IMR-90 (cell line): ENCODE measurements at regions not wholly inside any gene's neighbourhood (a gene's known extent, or its start where the extent isn't known, plus 50 kb on each side); places are given as distances from the start of the nearest gene placed in this dataset.

Experiments used
- ATAC-seq: fragments of 200-7000 bp; cut with Tn5 transposase; 2 replicates; pipeline ENCODE4 v1.9.1; 2020; ENCODE audit warnings: low read depth, mild to moderate bottlenecking, moderate library complexity
- BruUV-seq: library from RNA; stranded (reverse); fragments of 400-500 nt; replicated peaks from 2 replicates; lab custom pipeline; 2021; lab: Mats Ljungman, UMichigan
- CTCF ChIA-PET: fragments of 300-600 bp; formaldehyde crosslinking; extraction: SDS; loops from one replicate; lab custom pipeline; 2021; ENCODE audit warnings: antibody characterized with exemption; lab: Yijun Ruan, JAX
- POLR2A ChIA-PET: fragments of 300-600 bp; sonication (Branson Sonifier 250); formaldehyde crosslinking; loops from one replicate; lab custom pipeline; 2022; ENCODE audit warnings: antibody characterized with exemption; ENCODE audit not compliant: unreplicated experiment; lab: Charles Lee
- DNase-seq: peaks from one replicate; pipeline ENCODE4 v3.0.0; 2013
- H2AFZ ChIP-seq: replicated peaks from 2 replicates; pipeline ENCODE3; 2013; ENCODE audit warnings: low read length, mild to moderate bottlenecking; ENCODE audit not compliant: poor library complexity
- H2AK5ac ChIP-seq: 2 replicates; pipeline ENCODE4 v1.6.1; 2013; ENCODE audit warnings: low read depth, low read length, inconsistent platforms
- H2AK9ac ChIP-seq: replicated peaks from 2 replicates; pipeline ENCODE3; 2013; ENCODE audit warnings: mild to moderate bottlenecking, low read depth, low read length, moderate library complexity; ENCODE audit not compliant: poor library complexity
- H2BK120ac ChIP-seq: 2 replicates; pipeline ENCODE4 v1.6.1; 2013; ENCODE audit warnings: low read depth, low read length, inconsistent platforms
- H2BK15ac ChIP-seq: 3 replicates; pipeline ENCODE4 v1.6.1; 2013; ENCODE audit warnings: low read depth, low read length, inconsistent platforms
- H2BK20ac ChIP-seq: 2 replicates; pipeline ENCODE4 v1.6.1; 2013; ENCODE audit warnings: low read depth, mild to moderate bottlenecking, inconsistent platforms, low read length, moderate library complexity
- H2BK5ac ChIP-seq: 2 replicates; pipeline ENCODE4 v1.6.1; 2013; ENCODE audit warnings: mild to moderate bottlenecking, low read depth, low read length, inconsistent platforms; ENCODE audit not compliant: poor library complexity, severe bottlenecking
- H3K14ac ChIP-seq: replicated peaks from 2 replicates; pipeline ENCODE4 v1.6.1; 2013; ENCODE audit warnings: low read depth, low read length, inconsistent platforms
- H3K18ac ChIP-seq: 2 replicates; pipeline ENCODE4 v1.6.1; 2013; ENCODE audit warnings: low read depth, low read length, control low read depth
- H3K23ac ChIP-seq: 2 replicates; pipeline ENCODE4 v1.6.1; 2013; ENCODE audit warnings: low read depth, low read length, inconsistent platforms
- H3K27ac ChIP-seq: 2 replicates; pipeline ENCODE4 v1.5.1; 2013; ENCODE audit warnings: mild to moderate bottlenecking, control low read depth, low read length; ENCODE audit not compliant: insufficient read depth
- H3K27me3 ChIP-seq: 2 replicates; pipeline ENCODE4 v1.6.1; 2013; ENCODE audit warnings: low read length; ENCODE audit not compliant: control insufficient read depth, insufficient read depth
- H3K36me3 ChIP-seq: 2 replicates; pipeline ENCODE4 v1.6.1; 2013; ENCODE audit warnings: low read length, mixed read lengths; ENCODE audit not compliant: control insufficient read depth, insufficient read depth
- H3K4ac ChIP-seq: 2 replicates; pipeline ENCODE4 v1.6.1; 2013; ENCODE audit warnings: low read depth, low read length, inconsistent platforms
- H3K4me1 ChIP-seq: 2 replicates; pipeline ENCODE4 v1.6.1; 2013; ENCODE audit warnings: low read length, mixed read lengths; ENCODE audit not compliant: control insufficient read depth, insufficient read depth
- H3K4me2 ChIP-seq: 2 replicates; pipeline ENCODE4 v1.6.1; 2013; ENCODE audit warnings: low read depth, mild to moderate bottlenecking, control low read depth, low read length, moderate library complexity
- H3K4me3 ChIP-seq: 2 replicates; pipeline ENCODE4 v1.5.1; 2013; ENCODE audit warnings: low read depth, mild to moderate bottlenecking, control low read depth, low read length, moderate library complexity; ENCODE audit not compliant: insufficient read depth
- H3K56ac ChIP-seq: 2 replicates; pipeline ENCODE4 v1.6.1; 2013; ENCODE audit warnings: low read length, inconsistent platforms; ENCODE audit not compliant: insufficient read depth; ENCODE audit errors: extremely low read depth
- H3K79me1 ChIP-seq, 2 experiments: 2 replicates each; pipeline ENCODE4 v1.6.1; 2013; ENCODE audit warnings: low read length in 2 of 2, inconsistent platforms in 1 of 2, low read depth in 1 of 2
- H3K9ac ChIP-seq: 2 replicates; pipeline ENCODE4 v1.6.1; 2013; ENCODE audit warnings: low read depth, low read length, control low read depth
- H3K9me1 ChIP-seq: 2 replicates; pipeline ENCODE4 v1.6.1; 2013; ENCODE audit warnings: low read length, inconsistent platforms; ENCODE audit not compliant: insufficient read depth
- H3K9me3 ChIP-seq: 2 replicates; pipeline ENCODE4 v1.6.1; 2013; ENCODE audit warnings: low read length; ENCODE audit not compliant: control insufficient read depth, insufficient read depth
- H4K20me1 ChIP-seq: 2 replicates; pipeline ENCODE4 v1.6.1; 2013; ENCODE audit warnings: low read length, inconsistent platforms; ENCODE audit not compliant: insufficient read depth
- H4K5ac ChIP-seq: 2 replicates; pipeline ENCODE4 v1.6.1; 2013; ENCODE audit warnings: mild to moderate bottlenecking, low read depth, low read length, control low read depth
- H4K8ac ChIP-seq, 2 experiments: 2 replicates each; pipeline ENCODE4 v1.6.1; 2013; ENCODE audit warnings: low read depth in 2 of 2, low read length in 2 of 2, control low read depth in 1 of 2, inconsistent platforms in 1 of 2
- H4K91ac ChIP-seq: 2 replicates; pipeline ENCODE4 v1.6.1; 2013; ENCODE audit warnings: low read depth, low read length, inconsistent platforms; ENCODE audit not compliant: insufficient read depth
- BHLHE40 ChIP-seq: fragments of 150-350 bp; IDR thresholded peaks from 2 replicates; pipeline ENCODE4 v1.6.1; 2016; ENCODE audit warnings: mild to moderate bottlenecking, low read depth, low read length
- CEBPB ChIP-seq: IDR thresholded peaks from 2 replicates; pipeline ENCODE4 v1.6.1; 2012; ENCODE audit warnings: low read depth, low read length, improper control_type of control experiment
- CHD1 ChIP-seq: IDR thresholded peaks from 2 replicates; pipeline ENCODE4 v1.6.1; 2012; ENCODE audit warnings: low read depth, low read length, improper control_type of control experiment
- FOS ChIP-seq: fragments of 150-350 bp; IDR thresholded peaks from 2 replicates; pipeline ENCODE4 v1.6.1; 2016; ENCODE audit warnings: low read depth, low read length
- MAFK ChIP-seq: IDR thresholded peaks from 2 replicates; pipeline ENCODE4 v1.6.1; 2012; ENCODE audit warnings: low read depth, low read length, improper control_type of control experiment
- MAZ ChIP-seq: IDR thresholded peaks from 2 replicates; pipeline ENCODE4 v1.6.1; 2012; ENCODE audit warnings: low read depth, mild to moderate bottlenecking, low read length, improper control_type of control experiment, moderate library complexity, borderline replicate concordance
- MXI1 ChIP-seq: IDR thresholded peaks from 2 replicates; pipeline ENCODE4 v1.6.1; 2012; ENCODE audit warnings: low read depth, mild to moderate bottlenecking, low read length, moderate library complexity, borderline replicate concordance
- NFE2L2 ChIP-seq: fragments of 150-350 bp; IDR thresholded peaks from 2 replicates; pipeline ENCODE4 v1.6.1; 2016; ENCODE audit warnings: low read depth, mild to moderate bottlenecking, low read length
- POLR2A ChIP-seq: IDR thresholded peaks from 2 replicates; pipeline ENCODE4 v1.6.1; 2012; ENCODE audit warnings: mild to moderate bottlenecking, low read depth, low read length
- RAD21 ChIP-seq: IDR thresholded peaks from 2 replicates; pipeline ENCODE4 v1.6.1; 2012; ENCODE audit warnings: low read length, improper control_type of control experiment
- RCOR1 ChIP-seq: IDR thresholded peaks from 2 replicates; pipeline ENCODE4 v1.6.1; 2012; ENCODE audit warnings: mild to moderate bottlenecking, low read length, improper control_type of control experiment; ENCODE audit not compliant: insufficient replicate concordance
- RFX5 ChIP-seq: IDR thresholded peaks from 2 replicates; pipeline ENCODE4 v1.8.0; 2012; ENCODE audit warnings: low read depth, mild to moderate bottlenecking, low read length, moderate library complexity
- SMC3 ChIP-seq: fragments of 150-350 bp; IDR thresholded peaks from 2 replicates; pipeline ENCODE4 v1.6.1; 2016; ENCODE audit warnings: low read depth, mild to moderate bottlenecking, antibody characterized with exemption, low read length, moderate library complexity
- WGBS, 2 experiments: methylation state at CpG; one replicate each; pipeline versions ENCODE4 v1.1.5 to v1.1.7; 2013; ENCODE audit warnings: missing lambda C conversion rate in 2 of 2; ENCODE audit not compliant: insufficient read length in 1 of 2; ENCODE audit errors: extremely low coverage in 2 of 2; 5-methylcytosine and 5-hydroxymethylcytosine counted together
- dilution Hi-C: fragments of 300-500 bp; cut with HindIII; formaldehyde crosslinking; loops from one replicate; pipeline ENCODE4 v1.14.3; 2018; ENCODE audit warnings: low sequenced_read_pairs; ENCODE audit not compliant: unreplicated experiment
- in situ Hi-C: fragments of 300-500 bp; cut with MboI; formaldehyde crosslinking; loops from 3 replicates; pipeline ENCODE4 v1.14.3; 2019; ENCODE audit warnings: low sequenced_read_pairs, inconsistent platforms, mixed read lengths
- intact Hi-C: fragments of 100-400 bp; cut with micrococcal nuclease; formaldehyde crosslinking; loops from 2 replicates; pipeline ENCODE4 v1.10.0; 2022
- TF ChIP-seq, protein P1 (sequence below): conservative IDR thresholded peaks from 2 replicates; pipeline ENCODE4 v1.5.1; 2012; ENCODE audit warnings: mild to moderate bottlenecking, low read depth, low read length, improper control_type of control experiment
- TF ChIP-seq, protein P2 (sequence below): fragments of 150-350 bp; IDR thresholded peaks from 2 replicates; pipeline ENCODE4 v1.6.1; 2017; ENCODE audit warnings: mild to moderate bottlenecking, antibody characterized with exemption, low read length, low read depth
- TF ChIP-seq, protein P3 (sequence below): fragments of 150-350 bp; IDR thresholded peaks from 2 replicates; pipeline ENCODE4 v1.6.1; 2016; ENCODE audit warnings: low read depth, mild to moderate bottlenecking, low read length, moderate library complexity, borderline replicate concordance

DNA sequence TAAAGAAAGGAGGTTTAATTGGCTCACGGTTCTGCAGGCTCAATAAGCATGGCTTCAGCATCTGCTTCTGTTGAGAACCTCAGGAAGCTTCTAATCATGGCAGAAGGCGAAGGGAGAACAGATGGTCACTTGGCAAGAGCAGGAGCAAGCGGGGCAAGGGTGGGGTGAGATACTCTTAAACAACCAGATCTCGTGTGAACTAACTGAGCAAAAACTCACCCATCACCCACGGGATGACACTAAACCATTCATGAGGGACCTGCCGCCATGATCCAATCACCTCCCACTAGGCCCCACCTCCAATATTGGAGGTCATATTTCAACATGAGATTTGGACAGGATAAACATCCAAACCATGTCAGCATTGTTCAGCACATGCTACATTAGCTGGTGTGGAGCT, 89.1 kb upstream of the HAND1 start:
- Histone ChIP-seq H3K9ac (no peak overlapping the region), H2BK15ac (no peak overlapping the region), H3K18ac (no peak overlapping the region), H2BK120ac (no peak overlapping the region), H4K91ac (no peak overlapping the region), H3K4ac (no peak overlapping the region), H2AK5ac (no peak overlapping the region), H2AFZ (no peak overlapping the region), H3K4me3 (no peak overlapping the region), H3K79me1 (no peaks in the 10 kb centered on the region), H2BK20ac (no peak overlapping the region), H3K27ac (no peak overlapping the region), H3K23ac (no peak overlapping the region), H3K4me1 (no peaks in the 10 kb centered on the region), H3K56ac (no peak overlapping the region), H3K9me3 (no peaks in the 10 kb centered on the region), H2AK9ac (no peak overlapping the region), H4K20me1 (no peaks in the 10 kb centered on the region), H3K9me1 (no peaks in the 10 kb centered on the region), H2BK5ac (no peak overlapping the region), H3K14ac (no peak overlapping the region), H4K8ac (no peak overlapping the region), H4K5ac (no peak overlapping the region), H3K4me2 (no peak overlapping the region), H3K36me3 (no peaks in the 10 kb centered on the region), H3K27me3 (peaks cover 17% of the 10 kb centered on the region)
- intact Hi-C loops, result no loop called here
- no peak for TF ChIP-seq RAD21
- TF ChIP-seq MXI1, result no peak
- TF ChIP-seq, protein P1, sequence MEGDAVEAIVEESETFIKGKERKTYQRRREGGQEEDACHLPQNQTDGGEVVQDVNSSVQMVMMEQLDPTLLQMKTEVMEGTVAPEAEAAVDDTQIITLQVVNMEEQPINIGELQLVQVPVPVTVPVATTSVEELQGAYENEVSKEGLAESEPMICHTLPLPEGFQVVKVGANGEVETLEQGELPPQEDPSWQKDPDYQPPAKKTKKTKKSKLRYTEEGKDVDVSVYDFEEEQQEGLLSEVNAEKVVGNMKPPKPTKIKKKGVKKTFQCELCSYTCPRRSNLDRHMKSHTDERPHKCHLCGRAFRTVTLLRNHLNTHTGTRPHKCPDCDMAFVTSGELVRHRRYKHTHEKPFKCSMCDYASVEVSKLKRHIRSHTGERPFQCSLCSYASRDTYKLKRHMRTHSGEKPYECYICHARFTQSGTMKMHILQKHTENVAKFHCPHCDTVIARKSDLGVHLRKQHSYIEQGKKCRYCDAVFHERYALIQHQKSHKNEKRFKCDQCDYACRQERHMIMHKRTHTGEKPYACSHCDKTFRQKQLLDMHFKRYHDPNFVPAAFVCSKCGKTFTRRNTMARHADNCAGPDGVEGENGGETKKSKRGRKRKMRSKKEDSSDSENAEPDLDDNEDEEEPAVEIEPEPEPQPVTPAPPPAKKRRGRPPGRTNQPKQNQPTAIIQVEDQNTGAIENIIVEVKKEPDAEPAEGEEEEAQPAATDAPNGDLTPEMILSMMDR, result no peak
- no peak for TF ChIP-seq SMC3
- no peak for TF ChIP-seq POLR2A
- no peak for TF ChIP-seq MAFK
- TF ChIP-seq RCOR1, result no peak
- TF ChIP-seq, protein P2, sequence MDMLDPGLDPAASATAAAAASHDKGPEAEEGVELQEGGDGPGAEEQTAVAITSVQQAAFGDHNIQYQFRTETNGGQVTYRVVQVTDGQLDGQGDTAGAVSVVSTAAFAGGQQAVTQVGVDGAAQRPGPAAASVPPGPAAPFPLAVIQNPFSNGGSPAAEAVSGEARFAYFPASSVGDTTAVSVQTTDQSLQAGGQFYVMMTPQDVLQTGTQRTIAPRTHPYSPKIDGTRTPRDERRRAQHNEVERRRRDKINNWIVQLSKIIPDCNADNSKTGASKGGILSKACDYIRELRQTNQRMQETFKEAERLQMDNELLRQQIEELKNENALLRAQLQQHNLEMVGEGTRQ, result no peak
- TF ChIP-seq CHD1, result no peak
- no peak for TF ChIP-seq FOS
- TF ChIP-seq NFE2L2, result no peak
- TF ChIP-seq CEBPB, result no peak
- no peak for TF ChIP-seq BHLHE40
- no peak for TF ChIP-seq MAZ
- TF ChIP-seq RFX5, result no peak
- TF ChIP-seq, protein P3, sequence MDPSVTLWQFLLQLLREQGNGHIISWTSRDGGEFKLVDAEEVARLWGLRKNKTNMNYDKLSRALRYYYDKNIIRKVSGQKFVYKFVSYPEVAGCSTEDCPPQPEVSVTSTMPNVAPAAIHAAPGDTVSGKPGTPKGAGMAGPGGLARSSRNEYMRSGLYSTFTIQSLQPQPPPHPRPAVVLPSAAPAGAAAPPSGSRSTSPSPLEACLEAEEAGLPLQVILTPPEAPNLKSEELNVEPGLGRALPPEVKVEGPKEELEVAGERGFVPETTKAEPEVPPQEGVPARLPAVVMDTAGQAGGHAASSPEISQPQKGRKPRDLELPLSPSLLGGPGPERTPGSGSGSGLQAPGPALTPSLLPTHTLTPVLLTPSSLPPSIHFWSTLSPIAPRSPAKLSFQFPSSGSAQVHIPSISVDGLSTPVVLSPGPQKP, result no peak
- POLR2A ChIA-PET, result no interaction called here
- dilution Hi-C loops, result no loop called here
- DNase-seq, result no peak
- 59% methylated on average over 2 of the region's 6 CpGs; no CpG with 5 or more reads in 1 of the 2 experiments for WGBS, 2 experiments
- CTCF ChIA-PET, result no interaction called here
- in situ Hi-C loops, result no loop called here
- no TSS peak for BruUV-seq
- ATAC-seq, result no peak
